HCT116 (cell line): ENCODE measurements at regions not wholly inside any gene's neighbourhood (a gene's known extent, or its start where the extent isn't known, plus 50 kb on each side); places are given as distances from the start of the nearest gene placed in this dataset.

ENCODE experiments used
- ATAC-seq: fragments of 200-7000 bp; cut with Tn5 transposase; 2 replicates; pipeline ENCODE4 v1.9.1; 2020; ENCODE audit warnings: mild to moderate bottlenecking, moderate library complexity
- BruUV-seq: library from RNA; stranded (reverse); fragments of 400-500 nt; replicated peaks from 2 replicates; lab custom pipeline; 2021; lab: Mats Ljungman, UMichigan
- CTCF ChIA-PET: fragments of 300-600 bp; sonication (Branson Sonifier 250); formaldehyde crosslinking; loops from one replicate; lab custom pipeline; 2021; ENCODE audit warnings: antibody characterized with exemption; lab: Charles Lee
- POLR2A ChIA-PET: fragments of 300-600, 350-600 bp; sonication (Branson Sonifier 250); formaldehyde crosslinking; loops from one replicate; lab custom pipeline; 2021; ENCODE audit warnings: antibody characterized with exemption; lab: Charles Lee
- RAD21 ChIA-PET, 2 experiments: fragments of 300-600 bp; sonication (Branson Sonifier 250); formaldehyde crosslinking; loops; one replicate each; lab custom pipeline; 2023; ENCODE audit warnings: low total read pairs in 2 of 2; ENCODE audit not compliant: uncharacterized antibody in 2 of 2, unreplicated experiment in 2 of 2, low non-redundant PET in 1 of 2; lab: Charles Lee
- DNase-seq: peaks from one replicate; pipeline ENCODE4 v3.0.0-alpha.2; 2010; ENCODE audit warnings: low read depth, low spot score
- H2AFZ ChIP-seq: fragments of 200-600 bp; shearing (Covaris generic), sonication (generic); 2 replicates; pipeline ENCODE4 v1.6.1; 2017; ENCODE audit warnings: low read depth, mixed run types, mixed read lengths, antibody characterized with exemption, low read length; ENCODE audit not compliant: poor library complexity, severe bottlenecking
- H3K27ac ChIP-seq: 2 replicates; pipeline ENCODE4 v1.5.1; 2012; ENCODE audit warnings: low read depth, low read length
- H3K27me3 ChIP-seq: fragments of 200-600 bp; sonication (generic); 2 replicates; pipeline ENCODE4 v1.6.1; 2016; ENCODE audit warnings: mixed run types, low read length, mixed read lengths; ENCODE audit not compliant: insufficient read depth
- H3K36me3 ChIP-seq, 2 experiments: fragments of 200-500 bp in 1 of 2; fragments of 200-600 bp in 1 of 2; sonication (Bioruptor generic) in 1 of 2; sonication (generic) in 1 of 2; 2 replicates each; pipeline versions ENCODE4 v1.5.1 to v1.6.1; 2014 to 2016; ENCODE audit warnings: low read length in 2 of 2, inconsistent platforms in 1 of 2, mixed read lengths in 1 of 2, mixed run types in 1 of 2; ENCODE audit not compliant: insufficient read depth in 2 of 2, control insufficient read depth in 1 of 2
- H3K4me1 ChIP-seq, 2 experiments: fragments of 200-600 bp in 1 of 2; sonication (generic) in 1 of 2; 2 replicates each; pipeline versions ENCODE4 v1.5.1 to v1.6.1; 2012 to 2017; ENCODE audit warnings: low read length in 2 of 2, inconsistent platforms in 1 of 2, mild to moderate bottlenecking in 1 of 2, mixed read lengths in 1 of 2, mixed run types in 1 of 2, moderate library complexity in 1 of 2; ENCODE audit not compliant: insufficient read depth in 2 of 2, control insufficient read depth in 1 of 2
- H3K4me2 ChIP-seq: fragments of 200-600 bp; sonication (generic); 2 replicates; pipeline ENCODE4 v1.6.1; 2017; ENCODE audit warnings: mixed run types, low read length, mixed read lengths
- H3K4me3 ChIP-seq, 2 experiments: fragments of 200-600 bp in 1 of 2; sonication (generic) in 1 of 2; replicated peaks in 1 of 2; 2 replicates each; pipeline ENCODE4 v1.5.1; 2011 to 2016; ENCODE audit warnings: low read length in 2 of 2, control low read depth in 1 of 2, low read depth in 1 of 2, mild to moderate bottlenecking in 1 of 2, mixed read lengths in 1 of 2, mixed run types in 1 of 2
- H3K79me2 ChIP-seq: fragments of 200-600 bp; sonication (generic); 2 replicates; pipeline ENCODE4 v1.6.1; 2017; ENCODE audit warnings: mild to moderate bottlenecking, mixed run types, low read length, moderate library complexity, mixed read lengths; ENCODE audit not compliant: insufficient read depth
- H3K9ac ChIP-seq: fragments of 200-600 bp; sonication (generic); 2 replicates; pipeline ENCODE4 v1.6.1; 2016; ENCODE audit warnings: low read length, mixed read lengths
- H3K9me2 ChIP-seq: fragments of 200-600 bp; sonication (generic), shearing (Covaris generic); 2 replicates; pipeline ENCODE4 v1.6.1; 2017; ENCODE audit warnings: mixed run types, mild to moderate bottlenecking, moderate library complexity; ENCODE audit not compliant: insufficient read depth
- H3K9me3 ChIP-seq, 2 experiments: fragments of 200-500 bp in 1 of 2; fragments of 200-600 bp in 1 of 2; sonication (Bioruptor generic) in 1 of 2; sonication (generic) in 1 of 2; 2 replicates each; pipeline ENCODE4 v1.6.1; 2014 to 2017; ENCODE audit warnings: low read length in 2 of 2, mixed read lengths in 2 of 2, inconsistent platforms in 1 of 2, low read depth in 1 of 2, mild to moderate bottlenecking in 1 of 2, mixed run types in 1 of 2, moderate library complexity in 1 of 2; ENCODE audit not compliant: control insufficient read depth in 1 of 2, insufficient read depth in 1 of 2
- H4K20me1 ChIP-seq: fragments of 200-600 bp; sonication (generic), shearing (Covaris generic); 2 replicates; pipeline ENCODE4 v1.6.1; 2017; ENCODE audit warnings: mixed run types, mild to moderate bottlenecking, moderate library complexity; ENCODE audit not compliant: insufficient read depth
- ATF3 ChIP-seq: IDR thresholded peaks from 2 replicates; pipeline ENCODE4 v1.6.1; 2012
- CBX3 ChIP-seq: IDR thresholded peaks from 2 replicates; pipeline ENCODE4 v1.6.1; 2012; ENCODE audit warnings: low read depth
- CEBPB ChIP-seq: IDR thresholded peaks from 2 replicates; pipeline ENCODE4 v1.6.1; 2012; ENCODE audit warnings: low read depth
- CTCF ChIP-seq, 3 experiments: fragments of 200-600 bp in 1 of 3; sonication (generic) in 1 of 3; IDR thresholded peaks in 2 of 3; conservative IDR thresholded peaks in 1 of 3; 2 replicates each; pipeline ENCODE4 v1.5.1; 2012 to 2017; ENCODE audit warnings: low read depth in 2 of 3, low read length in 2 of 3, antibody characterized with exemption in 1 of 3, borderline replicate concordance in 1 of 3, control low read depth in 1 of 3, mild to moderate bottlenecking in 1 of 3, mixed read lengths in 1 of 3, mixed run types in 1 of 3, moderate library complexity in 1 of 3; ENCODE audit not compliant: insufficient read depth in 1 of 3
- EGR1 ChIP-seq: IDR thresholded peaks from 2 replicates; pipeline ENCODE4 v1.6.1; 2012; ENCODE audit warnings: low read depth
- ELF1 ChIP-seq: IDR thresholded peaks from 2 replicates; pipeline ENCODE4 v1.6.1; 2012; ENCODE audit warnings: low read depth, borderline replicate concordance
- EZH2 ChIP-seq: fragments of 200-600 bp; sonication (generic); IDR thresholded peaks from 2 replicates; pipeline ENCODE4 v1.6.1; 2017; ENCODE audit warnings: antibody characterized with exemption, mixed run types
- EZH2phosphoT487 ChIP-seq: fragments of 200-600 bp; IDR thresholded peaks from 2 replicates; pipeline ENCODE4 v1.6.1; 2018; ENCODE audit warnings: antibody characterized with exemption, borderline replicate concordance
- FOSL1 ChIP-seq: IDR thresholded peaks from 2 replicates; pipeline ENCODE4 v1.6.1; 2012; ENCODE audit warnings: low read depth
- JUND ChIP-seq: IDR thresholded peaks from 2 replicates; pipeline ENCODE4 v1.6.1; 2012
- POLR2A ChIP-seq: IDR thresholded peaks from 2 replicates; pipeline ENCODE4 v1.7.0; 2011; ENCODE audit warnings: borderline replicate concordance; ENCODE audit not compliant: insufficient read depth, insufficient read length; ENCODE audit errors: extremely low read depth
- RAD21 ChIP-seq: IDR thresholded peaks from 2 replicates; pipeline ENCODE4 v1.6.1; 2012; ENCODE audit warnings: low read depth, mild to moderate bottlenecking
- SIN3A ChIP-seq: IDR thresholded peaks from 2 replicates; pipeline ENCODE4 v1.6.1; 2012; ENCODE audit warnings: low read depth
- SP1 ChIP-seq: IDR thresholded peaks from 2 replicates; pipeline ENCODE4 v1.6.1; 2012; ENCODE audit warnings: low read depth
- YY1 ChIP-seq: IDR thresholded peaks from 2 replicates; pipeline ENCODE4 v1.6.1; 2011; ENCODE audit warnings: low read length, low read depth, moderate library complexity, mild to moderate bottlenecking; ENCODE audit not compliant: insufficient replicate concordance; ENCODE audit errors: extremely low read depth
- ZFX ChIP-seq: fragments of 450-650 bp; IDR thresholded peaks from 2 replicates; pipeline ENCODE4 v1.6.1; 2017
- intact Hi-C: fragments of 100-400 bp; cut with micrococcal nuclease; formaldehyde crosslinking; loops from 2 replicates; pipeline ENCODE4 v1.10.0; 2022

GRCh38 chr12:128204711-128205110, 62.3 kb upstream of the TMEM132C start:
- POLR2A ChIA-PET, result no interaction called here
- CTCF ChIA-PET, result no interaction called here
- RAD21 ChIA-PET, result no interaction called here

GRCh38 chr12:128205145-128205544, 61.8 kb upstream of the TMEM132C start:
- Histone ChIP-seq H3K4me2 (no peak overlapping the region), H4K20me1 (no peaks in the 10 kb centered on the region), H3K4me3 (no peak overlapping the region), H3K9ac (no peak overlapping the region), H3K4me1 (no peaks in the 10 kb centered on the region), H3K9me3 (peaks cover 34 to 37% of the 10 kb centered on the region in 2 experiments; a peak in 3 of 4 replicates), H3K79me2 (no peaks in the 10 kb centered on the region), H3K27ac (no peak overlapping the region), H3K36me3 (no peaks in the 10 kb centered on the region), H3K9me2 (no peaks in the 10 kb centered on the region), H3K27me3 (no peaks in the 10 kb centered on the region), H2AFZ (no peak overlapping the region)
- TF ChIP-seq EZH2phosphoT487 (no peak), ZFX (no peak), SP1 (no peak), FOSL1 (no peak), RAD21 (no peak), EGR1 (no peak), POLR2A (no peak), SIN3A (no peak), JUND (no peak), ATF3 (no peak), ELF1 (no peak), EZH2 (no peak), CTCF (IDR thresholded peaks at IDR 0.05 in 2 of 3, conservative IDR thresholded peaks at IDR 0.05 in 1 of 3; ENCODE audit: borderline replicate concordance in 1 of 3, insufficient read depth in 1 of 3, low read depth in 2 of 3, low read length in 2 of 3) (no peak), CEBPB (no peak)
- BruUV-seq, result no TSS peak
- ChIA-PET CTCF (no interaction called here), POLR2A (no interaction called here), RAD21 (no interaction called here)
- no peak for DNase-seq
- no peak for ATAC-seq
- intact Hi-C loops, result no loop called here

More at GRCh38 chr12:128204711-128205110, 62.3 kb upstream of the TMEM132C start:
- Histone ChIP-seq H3K4me3 (no peak overlapping the region), H3K9me3 (peaks cover 37 to 40% of the 10 kb centered on the region in 2 experiments; a peak in 3 of 4 replicates), H2AFZ (no peak overlapping the region), H3K79me2 (no peaks in the 10 kb centered on the region), H3K4me2 (no peak overlapping the region)
- DNase-seq, result no peak
- no peak for ATAC-seq
- intact Hi-C loops, result no loop called here
- TF ChIP-seq CBX3, result no peak
- no peak for TF ChIP-seq EZH2
- no peak for TF ChIP-seq YY1
- TF ChIP-seq JUND, result no peak
- TF ChIP-seq, all 23 proteins: peak for 0
- Histone ChIP-seq H3K9me2 (no peaks in the 10 kb centered on the region), H3K9ac (no peak overlapping the region), H3K27ac (no peak overlapping the region), H3K27me3 (no peaks in the 10 kb centered on the region), H3K4me1 (no peaks in the 10 kb centered on the region), H4K20me1 (no peaks in the 10 kb centered on the region), H3K36me3 (no peaks in the 10 kb centered on the region)
- no TSS peak for BruUV-seq
